ENCODE measurements at regions not wholly inside any gene's neighbourhood (a gene's known extent, or its start where the extent isn't known, plus 50 kb on each side); places are given as distances from the start of the nearest gene placed in this dataset.

GRCh38 chr2:125471963-125472362 is 1184.0 kb upstream of the GYPC start (continued):
- TF ChIP-seq USF2 (IDR thresholded peaks at IDR 0.05; ENCODE audit: low read depth, low read length) (peak; percentile 21; the same call in 1 of the 2 replicates), USF2 (CRISPR knock-in tag; IDR thresholded peaks at IDR 0.05; ENCODE audit: borderline replicate concordance) (no peak), MIXL1 (CRISPR knock-in tag; IDR thresholded peaks at IDR 0.05) (no peak), ZNF101 (CRISPR knock-in tag; IDR thresholded peaks at IDR 0.05; ENCODE audit: borderline replicate concordance, low read depth) (no peak), RAD51 (IDR thresholded peaks at IDR 0.05; ENCODE audit: borderline replicate concordance) (peak; percentile 5; the same call in 1 of the 2 replicates), HMG20A (CRISPR knock-in tag; IDR thresholded peaks at IDR 0.05; ENCODE audit: borderline replicate concordance) (no peak), XRCC5 (optimal IDR thresholded peaks at IDR 0.05; ENCODE audit: low read length) (peak; percentile 55)

- Histone ChIP-seq H3K9ac (ENCODE audit: insufficient read depth, low read depth, low read length) (no peak overlapping the region), H3K36me3 (replicated peaks in 1 of 2; ENCODE audit: control insufficient read depth in 1 of 2, insufficient read depth in 2 of 2, low read length in 2 of 2) (no peaks in the 10 kb centered on the region), H3K4me3 (replicated peaks in 1 of 3; ENCODE audit: insufficient read depth in 1 of 3, low read depth in 2 of 3, low read length in 3 of 3) (no peak overlapping the region), H2AFZ (ENCODE audit: low read length) (no peak overlapping the region), H3K4me1 (ENCODE audit: insufficient read depth, low read length) (no peaks in the 10 kb centered on the region), H3K27ac (ENCODE audit: extremely low read length, insufficient read depth, low read length) (no peak overlapping the region), H3K4me2 (ENCODE audit: low read depth, low read length) (no peak overlapping the region), H4K20me1 (ENCODE audit: insufficient read depth, low read length) (no peaks in the 10 kb centered on the region), H3K79me2 (ENCODE audit: insufficient read depth, low read length) (no peaks in the 10 kb centered on the region), H3K9me3 (ENCODE audit: low read length) (peaks cover 80% of the 10 kb centered on the region), H3K27me3 (ENCODE audit: control insufficient read depth in 1 of 2, insufficient read depth in 2 of 2, low read length in 2 of 2) (no peaks in the 10 kb centered on the region)
- ATAC-seq (no peak), FAIRE-seq (no peak), DNase-seq (ENCODE audit: low spot score) (no peak)
- 48% methylated on average over 16 of the region's 24 CpGs for WGBS (ENCODE audit: low lambda C conversion rate)
- BruUV-seq (replicated peaks), result no TSS peak
- POLR2A ChIA-PET, result no interaction called here
- CTCF ChIA-PET (ENCODE audit: low intra/inter-chr PET ratio, low total read pairs), result no interaction called here
- intact Hi-C loops (cut with micrococcal nuclease; ENCODE audit: unreplicated experiment) (no loop called here), in situ Hi-C loops (cut with HindIII; ENCODE audit: extremely low pct_ligation_motif_present, low pct_unique_long_range_greater_than_20kb) (no loop called here)
- TF ChIP-seq NR2F6 (IDR thresholded peaks at IDR 0.05), result no peak
- TF ChIP-seq NR2F6 (CRISPR knock-in tag; IDR thresholded peaks at IDR 0.05), result no peak
- no peak for TF ChIP-seq GATA4 (IDR thresholded peaks at IDR 0.05; ENCODE audit: borderline replicate concordance, low read depth)
- no peak for TF ChIP-seq THAP11 (CRISPR knock-in tag; IDR thresholded peaks at IDR 0.05)
- TF ChIP-seq FOXK2 (IDR thresholded peaks at IDR 0.05), result no peak
- no peak for TF ChIP-seq PITX1 (CRISPR knock-in tag; IDR thresholded peaks at IDR 0.05)
- no peak for TF ChIP-seq EED (CRISPR knock-in tag; IDR thresholded peaks at IDR 0.05)
- no peak for TF ChIP-seq CCAR2 (optimal IDR thresholded peaks at IDR 0.05; ENCODE audit: low read depth, low read length)
- no peak for TF ChIP-seq FOSL2 (CRISPR knock-in tag; IDR thresholded peaks at IDR 0.05)
- TF ChIP-seq PCBP2 (optimal IDR thresholded peaks at IDR 0.05; ENCODE audit: low read depth, low read length, poor library complexity, severe bottlenecking), result no peak
- no peak for TF ChIP-seq ZNF710 (CRISPR knock-in tag; IDR thresholded peaks at IDR 0.05; ENCODE audit: borderline replicate concordance)
- TF ChIP-seq ZNF670 (CRISPR knock-in tag; IDR thresholded peaks at IDR 0.05; ENCODE audit: borderline replicate concordance), result no peak
- TF ChIP-seq ARID2 (CRISPR knock-in tag; IDR thresholded peaks at IDR 0.05; ENCODE audit: borderline replicate concordance), result no peak
- no peak for TF ChIP-seq ZNF430 (CRISPR knock-in tag; IDR thresholded peaks at IDR 0.05)
- TF ChIP-seq MTA1 (CRISPR knock-in tag; IDR thresholded peaks at IDR 0.05; ENCODE audit: borderline replicate concordance), result no peak
- TF ChIP-seq ZNF496 (CRISPR knock-in tag; IDR thresholded peaks at IDR 0.05; ENCODE audit: insufficient replicate concordance), result no peak
Observed at GRCh38 chr2:125479143-125479636, 1176.8 kb upstream of the GYPC start.

Measured in HepG2 (cell line).